MCF 10A (cell line): ENCODE measurements at regions not wholly inside any gene's neighbourhood (a gene's known extent, or its start where the extent isn't known, plus 50 kb on each side); places are given as distances from the start of the nearest gene placed in this dataset.

ENCODE experiments used
- BruUV-seq: library from RNA; stranded (reverse); fragments of 400-500 nt; replicated peaks from 2 replicates; lab custom pipeline; 2021; lab: Mats Ljungman, UMichigan
- CTCF ChIA-PET: fragments of 300-600 bp; sonication (Branson Sonifier 250); formaldehyde crosslinking; extraction: SDS; loops from one replicate; lab custom pipeline; 2021; ENCODE audit warnings: antibody characterized with exemption, inconsistent platforms; lab: Yijun Ruan, JAX
- POLR2A ChIA-PET: fragments of 300-600, 350-650 bp; sonication (Branson Sonifier 250); formaldehyde crosslinking; extraction: SDS; loops from one replicate; lab custom pipeline; 2020; ENCODE audit warnings: antibody characterized with exemption, inconsistent platforms; lab: Yijun Ruan, JAX
- DNase-seq: peaks from one replicate; pipeline ENCODE4 v3.0.0-alpha.2; 2018; ENCODE audit not compliant: unreplicated experiment
- H3K27ac Mint-ChIP-seq: one replicate; pipeline ENCODE4 v1.8.0; 2022; ENCODE audit warnings: mild to moderate bottlenecking, low read depth, mixed read lengths; ENCODE audit not compliant: unreplicated experiment
- H3K27me3 Mint-ChIP-seq: one replicate; pipeline ENCODE4 v1.8.0; 2022; ENCODE audit warnings: mixed read lengths; ENCODE audit not compliant: insufficient read depth, unreplicated experiment
- H3K36me3 Mint-ChIP-seq: one replicate; pipeline ENCODE4 v1.8.0; 2022; ENCODE audit warnings: mild to moderate bottlenecking, moderate library complexity, mixed read lengths; ENCODE audit not compliant: insufficient read depth, unreplicated experiment
- H3K4me1 Mint-ChIP-seq: one replicate; pipeline ENCODE4 v1.8.0; 2022; ENCODE audit warnings: mixed read lengths; ENCODE audit not compliant: insufficient read depth, unreplicated experiment
- H3K4me3 Mint-ChIP-seq: one replicate; pipeline ENCODE4 v1.8.0; 2022; ENCODE audit warnings: mild to moderate bottlenecking, moderate library complexity, mixed read lengths; ENCODE audit not compliant: unreplicated experiment
- H3K9me3 Mint-ChIP-seq: one replicate; pipeline ENCODE4 v1.8.0; 2022; ENCODE audit warnings: mixed read lengths; ENCODE audit not compliant: unreplicated experiment
- CTCF ChIP-seq: fragments of 200-600 bp; IDR thresholded peaks from one replicate; pipeline ENCODE4 v1.8.0; 2022; ENCODE audit warnings: antibody characterized with exemption, mild to moderate bottlenecking; ENCODE audit not compliant: unreplicated experiment
- intact Hi-C: fragments of 100-400 bp; cut with micrococcal nuclease; formaldehyde crosslinking; loops from 2 replicates; pipeline ENCODE4 v1.14.1; 2022

GRCh38 chr16:64307431-64307830 lies 814.4 kb downstream of the CDH11 start:
- CTCF ChIA-PET: no interaction called here
- Mint-ChIP-seq H3K9me3 (peaks cover 8% of the 10 kb centered on the region), H3K27me3 (no peaks in the 10 kb centered on the region), H3K36me3 (no peaks in the 10 kb centered on the region), H3K4me1 (no peaks in the 10 kb centered on the region), H3K4me3 (no peak overlapping the region), H3K27ac (no peak overlapping the region)
- POLR2A ChIA-PET: no interaction called here
- intact Hi-C loops: no loop called here
- BruUV-seq: no TSS peak
- TF ChIP-seq CTCF: no peak
- DNase-seq: no peak

- Mint-ChIP-seq H3K4me1 (no peaks in the 10 kb centered on the region), H3K27me3 (no peaks in the 10 kb centered on the region), H3K4me3 (no peak overlapping the region), H3K27ac (no peak overlapping the region), H3K9me3 (peaks cover 8% of the 10 kb centered on the region), H3K36me3 (no peaks in the 10 kb centered on the region)
- no peak for TF ChIP-seq CTCF
- POLR2A ChIA-PET: no interaction called here
- CTCF ChIA-PET: interaction anchor here (0.6 kb wide), 1 partner anchor 52 kb away, joined by 3 read pairs; no protein-coding TSS in a partner anchor
- intact Hi-C loops: no loop called here
- DNase-seq: no peak
- BruUV-seq: no TSS peak
These were observed 816.2 kb downstream of the CDH11 start for GRCh38 chr16:64305663-64306062.

- Mint-ChIP-seq H3K27ac (no peak overlapping the region), H3K4me3 (no peak overlapping the region), H3K36me3 (no peaks in the 10 kb centered on the region), H3K9me3 (peaks cover 6% of the 10 kb centered on the region), H3K27me3 (no peaks in the 10 kb centered on the region), H3K4me1 (no peaks in the 10 kb centered on the region)
- no peak for TF ChIP-seq CTCF
- intact Hi-C loops: no loop called here
- no peak for DNase-seq
- ChIA-PET POLR2A (no interaction called here), CTCF (no interaction called here)
- no TSS peak for BruUV-seq
These were observed 816.9 kb downstream of the CDH11 start for GRCh38 chr16:64304951-64305350.

GRCh38 chr16:64304396-64304795 lies 817.5 kb downstream of the CDH11 start:
- intact Hi-C loops: no loop called here
- Mint-ChIP-seq H3K4me1 (no peaks in the 10 kb centered on the region), H3K36me3 (no peaks in the 10 kb centered on the region), H3K27me3 (no peaks in the 10 kb centered on the region), H3K4me3 (no peak overlapping the region), H3K27ac (no peak overlapping the region), H3K9me3 (peaks cover under 1% of the 10 kb centered on the region)
- TF ChIP-seq CTCF: no peak
- DNase-seq: no peak
- CTCF ChIA-PET: interaction anchor here (0.7 kb wide), 1 partner anchor 1758 kb away, joined by 3 read pairs; no protein-coding TSS in a partner anchor
- POLR2A ChIA-PET: interaction anchor here (0.5 kb wide), 1 partner anchor 509 kb away, joined by 3 read pairs; no protein-coding TSS in a partner anchor
- BruUV-seq: no TSS peak
